Fibroblast of skin of left biceps (primary cell): ENCODE measurements at regions not wholly inside any gene's neighbourhood (a gene's known extent, or its start where the extent isn't known, plus 50 kb on each side); places are given as distances from the start of the nearest gene placed in this dataset.

Experiments used
- DNase-seq, 2 experiments: peaks; one replicate each; pipeline ENCODE4 v3.0.0-alpha.2; 2013; ENCODE audit warnings: low read depth in 2 of 2

DNA sequence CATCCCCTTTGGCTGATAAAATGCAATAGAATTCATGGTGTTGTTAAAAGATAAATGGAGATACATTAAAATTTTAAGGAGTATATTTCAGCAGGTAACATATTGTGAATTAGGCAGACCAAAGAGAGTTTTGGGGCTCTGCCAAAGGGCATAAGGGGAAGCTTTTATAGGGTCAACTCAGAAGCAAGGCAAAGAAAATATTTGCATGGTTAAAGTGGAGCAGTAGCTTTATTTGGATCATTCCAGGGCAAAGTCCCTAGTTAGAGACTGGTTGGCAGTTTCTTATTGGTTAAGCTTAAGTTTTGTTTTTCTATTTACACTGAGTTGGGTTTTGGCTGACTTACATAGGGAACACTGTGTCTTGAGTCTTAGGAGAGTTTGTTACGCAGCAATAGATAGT is 75.1 kb upstream of the CA10 start:
- no peak for DNase-seq

DNA sequence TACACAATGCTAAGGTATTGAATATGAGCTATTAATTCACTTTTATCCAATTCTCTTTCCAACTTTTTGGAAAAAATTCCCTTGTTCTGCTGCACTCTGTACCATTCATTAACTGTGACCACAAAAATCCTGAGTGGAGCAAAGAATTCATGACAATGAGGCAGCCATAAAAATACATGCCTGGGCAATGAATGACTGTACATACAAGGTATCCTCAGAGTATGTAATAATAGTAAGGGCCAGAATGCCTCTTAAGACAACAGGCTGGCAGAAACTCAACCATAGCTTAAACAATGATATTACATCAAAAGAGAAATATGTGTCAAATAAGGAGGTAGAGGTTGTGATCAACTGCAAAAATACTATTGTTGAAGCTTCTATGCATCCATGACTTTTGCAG is 74.7 kb upstream of the CA10 start:
- DNase-seq = no peak

DNA sequence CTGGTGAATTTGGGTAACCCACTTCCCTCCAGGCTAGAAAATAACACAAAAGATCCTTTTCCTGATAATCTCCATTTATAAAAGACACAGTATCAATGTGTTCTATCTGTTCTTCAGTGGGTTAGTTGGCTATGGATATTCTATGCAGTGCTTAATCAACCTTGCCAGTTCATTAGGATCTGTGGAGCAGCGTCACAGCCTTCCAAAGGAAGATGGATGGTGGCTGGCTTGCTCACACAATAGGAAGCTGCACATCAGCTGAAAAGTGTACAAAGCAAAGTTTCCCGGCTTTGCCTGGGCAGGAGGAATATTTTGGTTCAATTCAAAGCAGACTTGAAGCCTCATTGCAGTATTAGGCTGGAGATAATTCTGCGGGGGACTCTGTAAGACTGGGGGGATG is 70.3 kb upstream of the CA10 start:
- no peak for DNase-seq

- DNase-seq = no peak
Observed at GRCh38 chr17:52227926-52228325, 69.4 kb upstream of the CA10 start.

- DNase-seq = no peak
Observed at GRCh38 chr17:52213451-52213850, 54.9 kb upstream of the CA10 start.

DNA sequence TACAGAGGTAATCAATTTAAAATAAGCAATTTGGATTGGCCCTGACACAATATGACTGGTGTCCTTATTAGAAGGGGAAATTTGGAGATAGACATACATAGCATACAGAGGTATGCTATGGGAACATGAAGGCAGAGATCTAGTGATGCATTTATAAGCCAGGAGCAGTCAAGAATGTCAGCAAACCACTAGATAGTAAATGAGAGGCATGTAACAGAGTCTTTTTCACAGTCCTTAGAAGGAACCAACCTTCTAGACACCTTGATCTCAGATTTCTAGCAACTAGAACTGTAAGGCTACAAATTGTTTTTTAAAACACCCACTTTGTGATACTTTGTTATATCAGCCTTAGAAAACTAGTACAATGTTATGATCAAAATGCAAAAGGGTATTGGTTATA is 54.3 kb upstream of the CA10 start:
- no peak for DNase-seq

DNA sequence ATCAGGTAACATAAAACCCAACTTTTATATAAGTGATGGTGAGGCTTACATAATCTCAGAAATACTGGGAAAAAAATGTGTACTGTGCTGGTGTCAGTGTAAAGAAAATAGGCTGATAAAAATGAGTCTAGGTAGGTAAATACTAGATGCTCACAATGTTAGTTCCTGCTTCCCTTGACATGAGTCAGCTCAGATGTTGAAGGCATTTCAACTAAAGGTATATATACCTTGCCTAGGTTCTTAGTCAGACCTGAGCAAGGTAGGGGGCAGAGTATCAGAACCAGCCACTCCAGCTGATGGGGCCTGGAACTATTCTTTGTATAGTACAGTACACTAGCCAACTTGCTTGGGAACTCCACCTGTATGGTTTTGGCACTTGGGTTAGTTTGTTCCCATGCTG is 51.0 kb upstream of the CA10 start:
- DNase-seq = no peak
